ENCODE measurements at regions not wholly inside any gene's neighbourhood (a gene's known extent, or its start where the extent isn't known, plus 50 kb on each side); places are given as distances from the start of the nearest gene placed in this dataset.

DNA sequence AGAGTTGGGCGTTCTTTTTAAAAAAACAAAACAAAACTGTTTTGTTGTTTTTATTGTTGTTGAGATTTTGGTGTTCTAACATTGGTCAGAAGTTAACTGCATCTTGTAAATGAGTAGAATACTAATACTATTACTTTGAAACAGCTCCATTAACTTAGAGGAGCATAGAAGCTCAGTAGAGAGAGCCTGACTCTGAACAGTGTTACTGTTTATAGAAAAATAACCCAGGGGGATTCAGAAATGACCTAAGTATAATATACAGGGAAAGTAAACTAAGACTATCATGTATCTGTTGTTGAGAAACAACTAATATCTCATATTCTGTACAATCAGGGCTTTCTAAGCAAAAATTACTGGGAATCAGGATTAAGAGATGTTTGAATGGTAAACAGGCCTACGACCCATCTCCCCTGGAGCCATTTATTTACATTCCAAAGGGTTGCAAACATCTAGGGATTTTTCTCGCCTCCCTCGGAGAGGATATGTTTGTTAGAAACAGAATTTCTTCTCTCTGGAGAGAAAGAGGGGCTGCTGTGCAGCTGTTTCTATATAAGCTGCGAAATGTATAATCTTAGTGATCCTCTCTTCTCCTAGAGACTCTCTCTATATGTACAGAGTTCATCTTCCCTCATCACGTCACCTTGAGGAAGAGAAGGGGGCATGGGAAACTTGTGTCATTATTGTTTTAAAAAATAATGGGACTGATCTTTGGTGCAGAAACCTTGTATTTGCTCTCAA is 827.5 kb upstream of the DPPA4 start:
- no peaks in the 10 kb centered on the region for H3K36me3 Mint-ChIP-seq
- TF ChIP-seq, protein P1, sequence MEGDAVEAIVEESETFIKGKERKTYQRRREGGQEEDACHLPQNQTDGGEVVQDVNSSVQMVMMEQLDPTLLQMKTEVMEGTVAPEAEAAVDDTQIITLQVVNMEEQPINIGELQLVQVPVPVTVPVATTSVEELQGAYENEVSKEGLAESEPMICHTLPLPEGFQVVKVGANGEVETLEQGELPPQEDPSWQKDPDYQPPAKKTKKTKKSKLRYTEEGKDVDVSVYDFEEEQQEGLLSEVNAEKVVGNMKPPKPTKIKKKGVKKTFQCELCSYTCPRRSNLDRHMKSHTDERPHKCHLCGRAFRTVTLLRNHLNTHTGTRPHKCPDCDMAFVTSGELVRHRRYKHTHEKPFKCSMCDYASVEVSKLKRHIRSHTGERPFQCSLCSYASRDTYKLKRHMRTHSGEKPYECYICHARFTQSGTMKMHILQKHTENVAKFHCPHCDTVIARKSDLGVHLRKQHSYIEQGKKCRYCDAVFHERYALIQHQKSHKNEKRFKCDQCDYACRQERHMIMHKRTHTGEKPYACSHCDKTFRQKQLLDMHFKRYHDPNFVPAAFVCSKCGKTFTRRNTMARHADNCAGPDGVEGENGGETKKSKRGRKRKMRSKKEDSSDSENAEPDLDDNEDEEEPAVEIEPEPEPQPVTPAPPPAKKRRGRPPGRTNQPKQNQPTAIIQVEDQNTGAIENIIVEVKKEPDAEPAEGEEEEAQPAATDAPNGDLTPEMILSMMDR (conservative IDR thresholded peaks at IDR 0.05): no peak
- peaks cover 15% of the 10 kb centered on the region for H3K4me1 Mint-ChIP-seq (ENCODE audit: unreplicated experiment)
- H3K9me3 Mint-ChIP-seq: peaks cover 5% of the 10 kb centered on the region
- H3K4me3 Mint-ChIP-seq: peak overlapping the region; percentile 71
- DNase-seq (ENCODE audit: extremely low spot score, unreplicated experiment): no peak
- H3K27me3 Mint-ChIP-seq: no peaks in the 10 kb centered on the region
- H3K27ac Mint-ChIP-seq: peak overlapping the region; percentile 44

DNA sequence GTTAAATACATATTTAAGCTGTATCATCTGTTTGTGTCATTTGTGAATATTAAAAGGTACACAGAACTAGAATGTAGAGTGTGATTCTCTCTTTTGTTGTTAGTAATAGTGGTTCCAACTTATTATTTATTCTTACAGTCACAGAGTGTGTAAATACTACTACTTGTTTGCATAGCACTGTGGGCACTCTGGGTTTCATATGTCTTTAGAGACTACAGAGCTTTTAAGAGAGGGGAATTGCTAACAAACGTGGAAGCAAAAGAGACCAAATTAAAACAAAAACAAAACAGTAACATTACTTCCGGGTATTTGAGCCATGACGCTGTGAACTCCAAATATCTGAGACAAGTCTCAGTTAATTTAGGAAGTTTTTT is 828.0 kb upstream of the DPPA4 start:
- TF ChIP-seq, protein P1 (conservative IDR thresholded peaks at IDR 0.05): no peak
- Mint-ChIP-seq H3K27me3 (no peaks in the 10 kb centered on the region), H3K4me1 (ENCODE audit: unreplicated experiment) (peaks cover 15% of the 10 kb centered on the region), H3K9me3 (peaks cover 5% of the 10 kb centered on the region), H3K36me3 (no peaks in the 10 kb centered on the region), H3K4me3 (peak overlapping the region; percentile 71), H3K27ac (peak overlapping the region; percentile 44)
- DNase-seq (ENCODE audit: extremely low spot score, unreplicated experiment): no peak

DNA sequence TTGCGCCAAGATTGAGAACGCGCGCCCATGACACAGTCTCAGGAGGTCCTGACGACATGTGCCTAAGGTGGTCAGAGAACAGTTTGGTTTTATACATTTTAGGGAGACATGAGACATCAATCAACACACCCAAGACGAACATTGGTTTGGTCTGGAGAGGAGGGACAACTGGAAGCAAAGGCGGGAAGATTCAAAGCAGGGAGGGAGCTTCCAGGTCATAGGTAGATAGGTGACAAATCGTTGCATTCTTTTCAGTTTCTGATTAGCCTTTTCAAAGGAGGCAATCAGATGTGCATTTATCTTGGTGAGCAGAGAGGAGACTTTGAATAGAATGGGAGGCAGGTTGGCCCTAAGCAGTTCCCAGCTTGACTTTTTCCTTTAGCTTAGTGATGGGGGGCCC is 828.4 kb upstream of the DPPA4 start:
- Mint-ChIP-seq H3K4me3 (peak overlapping the region; percentile 71), H3K27ac (peak overlapping the region; percentile 44), H3K27me3 (no peaks in the 10 kb centered on the region), H3K36me3 (no peaks in the 10 kb centered on the region), H3K9me3 (peaks cover 5% of the 10 kb centered on the region), H3K4me1 (ENCODE audit: unreplicated experiment) (peaks cover 15% of the 10 kb centered on the region)
- DNase-seq (ENCODE audit: extremely low spot score, unreplicated experiment): no peak
- TF ChIP-seq, protein P1 (conservative IDR thresholded peaks at IDR 0.05): no peak

DNA sequence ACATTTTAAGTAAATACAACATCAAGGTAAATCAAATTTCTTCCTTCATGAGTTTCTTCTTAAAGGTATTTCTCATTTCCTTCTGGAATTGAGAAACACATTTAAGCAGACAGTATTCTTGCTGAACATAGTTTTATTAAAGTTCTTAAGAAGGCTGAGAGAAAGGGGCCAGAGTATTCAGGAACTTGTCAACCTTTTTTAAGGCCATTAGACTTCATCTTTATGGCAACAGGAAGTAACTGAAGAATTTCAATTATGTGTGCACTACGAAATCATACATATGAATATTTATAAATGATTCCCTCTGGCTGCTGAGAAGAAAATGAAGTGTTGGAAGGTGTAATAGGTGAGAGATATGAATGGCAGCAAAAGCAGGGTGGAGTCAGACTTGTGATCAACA is 829.4 kb upstream of the DPPA4 start:
- Mint-ChIP-seq H3K4me3 (no peak overlapping the region), H3K4me1 (ENCODE audit: unreplicated experiment) (peaks cover 15% of the 10 kb centered on the region), H3K27ac (no peak overlapping the region), H3K27me3 (no peaks in the 10 kb centered on the region), H3K36me3 (no peaks in the 10 kb centered on the region), H3K9me3 (peaks cover 5% of the 10 kb centered on the region)
- TF ChIP-seq, protein P1 (conservative IDR thresholded peaks at IDR 0.05): no peak
- DNase-seq (ENCODE audit: extremely low spot score, unreplicated experiment): no peak

GRCh38 chr3:110174908-110175307 is 837.6 kb upstream of the DPPA4 start:
- TF ChIP-seq, protein P1 (conservative IDR thresholded peaks at IDR 0.05): no peak
- no peaks in the 10 kb centered on the region for H3K9me3 Mint-ChIP-seq
- no peak for DNase-seq (ENCODE audit: extremely low spot score, unreplicated experiment)
- H3K27ac Mint-ChIP-seq: no peak overlapping the region
- no peak overlapping the region for H3K4me3 Mint-ChIP-seq
- H3K36me3 Mint-ChIP-seq: no peaks in the 10 kb centered on the region
- no peaks in the 10 kb centered on the region for H3K27me3 Mint-ChIP-seq
- H3K4me1 Mint-ChIP-seq (ENCODE audit: unreplicated experiment): no peaks in the 10 kb centered on the region
